T-helper 1 cell treated with Interleukin-12 subunit alpha and Interleukin-12 subunit beta and Interleukin-4 antibody, amounts not matched to agents 30 ng/mL and 1 ng/mL, for 36 hours (primary cell): ENCODE measurements at regions not wholly inside any gene's neighbourhood (a gene's known extent, or its start where the extent isn't known, plus 50 kb on each side); places are given as distances from the start of the nearest gene placed in this dataset.
"Not testable (repeated sequence)": the region's sequence is repeated elsewhere in the genome, so short reads cannot be mapped to it uniquely, and the experiment has no call there.

Experiments used
- intact Hi-C: fragments of 100-400 bp; cut with micrococcal nuclease; formaldehyde crosslinking; loops from one replicate; pipeline ENCODE4 v1.15.1; 2024

DNA sequence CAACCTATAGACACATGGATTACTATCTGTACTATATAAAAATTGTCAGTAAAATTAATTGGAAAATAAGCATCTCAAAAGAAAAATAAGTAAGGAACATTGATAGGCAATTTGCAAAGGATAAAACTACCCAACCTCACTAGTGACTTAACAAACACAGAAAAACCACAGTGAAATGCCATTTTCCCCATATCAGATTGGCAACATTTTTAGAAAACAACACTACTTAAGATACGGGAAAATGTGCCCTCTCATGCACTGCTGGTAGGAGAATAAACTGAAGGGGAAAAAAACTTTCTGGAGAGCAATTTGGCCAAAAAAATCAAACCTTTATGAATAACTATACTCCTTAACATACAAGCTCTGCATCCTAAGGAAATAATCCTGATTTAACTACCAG is 254.0 kb downstream of the DEPDC1B start:
- intact Hi-C loops = no loop called here

DNA sequence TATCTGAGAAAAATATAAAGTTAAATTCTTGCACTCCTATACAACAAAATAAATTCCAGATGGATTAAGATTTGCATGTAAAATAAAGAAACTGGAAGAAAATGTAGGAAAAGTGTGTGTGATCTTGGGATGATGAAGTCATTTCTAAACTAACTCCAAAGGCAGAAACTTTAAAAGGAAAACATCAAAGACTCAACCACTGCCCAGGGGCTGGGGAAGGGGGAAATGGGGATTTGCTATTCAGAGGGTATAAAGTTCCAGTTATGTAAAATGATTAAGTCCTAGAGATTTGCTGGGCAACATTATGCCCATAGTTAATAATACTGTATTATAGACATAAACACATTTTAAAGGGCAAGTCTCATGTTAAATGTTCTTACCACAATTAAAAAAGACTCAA is 254.5 kb downstream of the DEPDC1B start:
- intact Hi-C loops = no loop called here

DNA sequence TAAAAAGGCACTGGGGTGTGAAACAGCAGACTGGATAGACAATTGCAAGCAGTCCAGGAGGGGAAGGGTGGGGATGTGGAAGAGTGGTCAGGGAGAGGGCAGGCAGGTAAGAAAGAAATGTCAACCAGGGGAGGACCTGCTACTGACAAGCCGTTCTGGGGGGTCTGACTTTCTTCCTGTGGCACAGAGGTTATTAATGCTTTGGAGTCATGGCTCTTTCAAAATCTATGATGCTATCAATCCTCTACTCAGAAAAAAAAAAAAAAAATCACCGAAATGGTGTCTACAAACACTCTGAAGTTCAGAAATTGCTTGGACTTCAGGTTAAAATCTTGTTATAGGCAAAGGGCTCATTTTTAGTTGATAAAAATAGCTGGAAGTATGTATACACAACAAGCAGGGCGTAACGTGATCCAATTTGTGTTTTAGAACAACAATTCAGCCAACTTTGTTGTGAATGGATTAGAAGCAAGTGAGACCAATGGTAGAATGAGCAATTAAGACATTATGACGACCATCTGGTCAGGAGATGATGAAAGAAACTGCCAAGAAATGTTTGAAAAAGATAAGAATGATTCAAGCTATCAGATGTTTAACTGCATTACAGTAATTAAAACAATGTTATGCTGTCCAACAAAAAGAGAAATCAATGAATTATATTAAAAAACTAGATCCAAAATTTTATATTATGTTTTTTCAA is 255.2 kb downstream of the DEPDC1B start:
- intact Hi-C loops = no loop called here

DNA sequence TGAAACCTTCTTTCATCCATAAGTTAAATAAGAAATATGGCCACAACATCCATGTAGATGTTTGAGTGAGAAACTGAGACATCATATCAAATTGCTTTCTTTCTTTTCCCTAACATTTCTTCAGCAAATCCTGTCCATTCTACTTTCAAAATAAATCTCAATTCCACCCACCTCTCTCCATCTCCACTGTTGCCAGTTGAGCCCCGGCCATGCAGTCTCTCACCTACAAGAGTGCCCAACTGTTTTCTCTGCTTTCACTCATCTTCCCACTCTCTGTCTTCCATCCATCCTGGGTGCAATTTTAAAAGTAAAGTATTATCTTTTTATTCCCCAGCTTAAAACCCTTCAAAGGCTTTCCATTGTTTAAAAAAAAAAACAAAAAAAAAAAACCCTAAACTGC is 260.4 kb downstream of the DEPDC1B start:
- intact Hi-C loops = no loop called here

DNA sequence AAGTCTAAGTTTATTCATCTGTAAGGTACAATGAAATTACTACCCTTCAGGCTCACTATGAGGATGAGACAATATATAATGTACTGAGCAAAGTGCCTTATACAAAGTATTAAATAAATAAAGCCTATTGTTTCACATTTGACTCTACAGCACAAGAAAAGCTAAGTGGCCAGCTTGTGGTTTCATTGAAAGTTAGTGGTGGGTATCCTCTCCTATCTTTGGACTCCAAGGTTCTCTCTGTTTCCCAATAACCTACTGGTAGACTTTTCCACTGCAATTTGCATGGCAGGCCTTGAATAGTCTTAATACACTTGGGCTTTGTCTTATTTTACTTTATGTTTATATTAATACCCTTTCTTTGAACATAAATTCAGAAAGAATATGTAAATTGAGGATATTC is 262.7 kb downstream of the DEPDC1B start:
- intact Hi-C loops = no loop called here

DNA sequence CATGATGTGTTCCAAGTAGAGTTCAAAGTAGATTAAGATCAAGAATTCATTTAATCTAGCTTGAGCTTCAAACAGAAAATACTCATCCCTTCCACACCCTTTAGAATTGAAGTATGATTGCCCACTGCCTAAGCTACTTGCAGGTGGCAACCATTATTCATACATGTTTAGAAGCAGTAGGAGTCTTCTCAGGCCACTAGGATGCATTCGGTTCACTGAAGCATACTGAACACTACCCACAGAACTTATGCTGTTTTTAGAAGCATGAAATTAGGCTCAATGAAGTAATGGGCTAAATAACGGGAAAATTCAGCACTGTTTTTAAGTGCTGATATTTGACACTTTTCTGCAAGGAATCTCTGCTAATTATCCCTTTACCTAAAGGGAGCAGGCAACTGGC is 263.4 kb downstream of the DEPDC1B start:
- intact Hi-C loops = no loop called here

DNA sequence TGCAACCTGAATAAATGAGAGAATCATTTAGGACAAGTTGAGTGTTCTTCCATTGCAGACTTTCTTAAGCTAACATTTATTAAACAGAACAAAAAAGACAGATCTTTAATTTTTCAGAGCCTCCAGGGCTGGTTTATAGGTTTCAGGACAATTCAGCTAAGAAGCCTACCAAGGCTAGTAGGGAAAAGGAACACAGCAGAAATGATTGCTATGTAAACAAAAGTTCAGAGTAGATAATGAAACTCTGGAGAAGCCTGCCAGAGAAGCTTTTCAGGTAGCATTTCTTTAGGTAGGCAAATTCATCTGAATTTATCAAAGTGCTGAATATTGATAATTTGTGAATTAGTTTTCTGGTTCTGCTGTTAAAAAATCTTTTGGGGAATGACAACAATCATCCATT is 264.2 kb downstream of the DEPDC1B start:
- intact Hi-C loops = no loop called here

DNA sequence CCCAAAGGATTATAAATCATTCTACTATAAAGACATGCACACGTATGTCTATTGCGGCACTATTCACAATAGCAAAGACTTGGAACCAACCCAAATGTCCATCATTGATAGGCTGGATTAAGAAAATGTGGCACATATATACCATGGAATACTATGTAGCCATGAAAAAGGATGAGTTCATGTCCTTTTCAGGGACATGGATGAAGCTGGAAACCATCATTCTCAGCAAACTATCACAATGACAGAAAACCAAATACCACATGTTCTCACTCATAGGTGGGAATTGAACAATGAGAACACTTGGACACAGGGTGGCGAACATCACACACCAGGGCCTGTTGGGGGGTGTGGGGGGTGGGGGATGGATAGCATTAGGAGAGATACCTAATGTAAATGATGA is 273.8 kb downstream of the DEPDC1B start:
- intact Hi-C loops = not testable (repeated sequence)

DNA sequence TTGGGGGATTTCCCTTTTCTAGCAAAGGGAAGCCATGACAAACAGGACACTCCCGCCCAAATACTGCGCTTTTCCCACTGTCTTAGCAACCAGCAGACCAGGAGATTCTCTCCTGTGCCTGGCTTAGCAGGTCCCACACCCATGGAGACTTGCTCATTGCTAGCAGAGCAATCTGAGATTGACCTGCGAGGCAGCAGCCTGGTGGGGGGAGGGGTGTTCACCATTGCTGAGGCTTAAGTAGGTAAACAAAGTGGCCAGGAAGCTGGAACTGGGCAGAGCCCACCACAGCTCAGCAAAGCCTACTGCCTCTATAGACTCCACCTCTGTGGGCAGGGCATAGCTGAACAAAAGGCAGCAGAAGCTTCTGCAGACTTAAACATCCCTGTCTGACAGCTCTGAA is 279.2 kb downstream of the DEPDC1B start:
- intact Hi-C loops = not testable (repeated sequence)

DNA sequence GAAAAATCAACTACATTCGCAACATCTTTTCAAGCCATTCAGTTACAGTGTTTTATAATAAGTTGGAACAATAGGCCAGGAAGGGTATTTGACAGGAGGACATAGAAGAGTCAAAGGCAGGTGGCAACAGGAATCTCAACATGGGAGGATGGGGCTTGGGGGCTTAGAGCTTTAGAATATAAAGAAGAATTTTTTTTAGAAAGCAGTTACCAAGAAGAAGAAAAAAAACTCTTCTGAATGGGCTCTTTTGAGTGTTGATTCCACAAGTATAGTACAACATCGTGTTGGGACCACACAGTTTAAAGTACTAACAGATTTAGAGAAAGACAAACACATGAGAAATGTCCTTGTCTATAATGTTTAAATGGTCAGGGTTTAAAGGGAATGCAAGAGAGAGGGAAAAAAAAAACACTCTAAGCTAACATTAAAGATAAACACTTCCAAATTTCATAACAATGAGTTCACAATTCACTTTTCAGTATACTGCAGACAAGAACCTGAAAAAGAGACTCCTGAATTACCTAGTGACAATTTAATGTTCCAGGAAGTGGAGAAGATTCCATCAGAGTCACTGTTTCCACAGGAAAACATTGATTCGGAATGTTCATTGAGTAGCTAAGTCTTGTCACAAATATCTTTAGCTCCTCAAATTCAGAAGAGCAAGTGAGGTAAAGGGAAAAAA is 282.3 kb downstream of the DEPDC1B start:
- intact Hi-C loops = no loop called here

DNA sequence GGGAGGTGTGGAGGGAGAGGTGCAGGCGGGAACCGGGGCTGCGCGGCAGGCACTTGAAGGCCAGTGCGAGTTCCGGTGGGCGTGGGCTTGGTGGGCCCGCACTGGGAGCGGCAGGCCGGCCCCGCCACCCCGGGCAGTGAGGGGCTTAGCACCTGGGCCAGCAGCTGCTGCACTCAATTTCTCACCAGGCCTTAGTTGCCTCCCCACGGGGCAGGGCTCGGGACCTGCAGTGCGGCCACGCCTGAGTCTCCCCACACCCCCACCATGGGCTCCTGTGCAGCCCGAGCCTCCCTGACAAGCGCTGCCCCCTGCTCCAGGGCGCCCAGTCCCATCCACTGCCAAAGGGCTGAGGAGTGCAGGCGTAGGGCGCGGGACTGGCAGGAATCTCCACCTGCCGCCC is 284.5 kb downstream of the DEPDC1B start:
- intact Hi-C loops = no loop called here

DNA sequence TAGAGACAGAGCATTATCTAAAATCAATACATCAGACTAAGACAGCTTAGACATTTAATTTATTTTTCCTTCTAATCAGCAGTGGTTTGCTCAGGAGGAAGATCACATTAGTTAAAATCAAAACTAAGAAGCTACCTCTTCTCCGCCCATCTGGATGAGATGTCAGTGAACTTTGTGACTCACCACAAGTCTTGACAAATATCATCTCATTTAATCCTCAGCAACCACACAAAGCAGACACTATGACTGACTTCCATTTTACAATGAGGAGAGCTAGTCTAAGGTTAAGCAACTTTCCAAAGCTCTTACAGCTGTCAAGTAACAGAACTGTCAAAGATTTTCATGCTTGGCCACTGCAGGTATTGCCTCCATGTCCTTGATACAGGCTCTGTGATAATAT is 289.5 kb downstream of the DEPDC1B start:
- intact Hi-C loops = no loop called here

DNA sequence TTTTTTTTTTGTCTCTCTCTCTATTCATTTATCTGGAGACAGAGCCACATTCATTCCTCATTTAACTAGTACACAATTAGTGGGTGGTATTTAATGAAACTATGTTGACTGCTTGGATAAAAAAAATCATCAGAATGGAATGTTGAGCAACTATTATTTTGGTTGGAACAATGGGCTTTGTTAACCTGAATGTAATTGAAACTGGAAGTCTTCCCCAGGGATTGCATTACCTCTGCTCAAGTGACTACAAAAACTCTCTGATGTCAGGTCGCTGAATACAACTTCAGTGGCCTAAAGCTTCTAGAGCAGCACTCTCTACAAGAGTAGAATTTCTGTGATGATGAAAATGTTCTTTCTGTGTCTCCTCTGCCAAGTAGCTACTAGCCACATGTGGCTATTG is 295.8 kb downstream of the DEPDC1B start:
- intact Hi-C loops = no loop called here

DNA sequence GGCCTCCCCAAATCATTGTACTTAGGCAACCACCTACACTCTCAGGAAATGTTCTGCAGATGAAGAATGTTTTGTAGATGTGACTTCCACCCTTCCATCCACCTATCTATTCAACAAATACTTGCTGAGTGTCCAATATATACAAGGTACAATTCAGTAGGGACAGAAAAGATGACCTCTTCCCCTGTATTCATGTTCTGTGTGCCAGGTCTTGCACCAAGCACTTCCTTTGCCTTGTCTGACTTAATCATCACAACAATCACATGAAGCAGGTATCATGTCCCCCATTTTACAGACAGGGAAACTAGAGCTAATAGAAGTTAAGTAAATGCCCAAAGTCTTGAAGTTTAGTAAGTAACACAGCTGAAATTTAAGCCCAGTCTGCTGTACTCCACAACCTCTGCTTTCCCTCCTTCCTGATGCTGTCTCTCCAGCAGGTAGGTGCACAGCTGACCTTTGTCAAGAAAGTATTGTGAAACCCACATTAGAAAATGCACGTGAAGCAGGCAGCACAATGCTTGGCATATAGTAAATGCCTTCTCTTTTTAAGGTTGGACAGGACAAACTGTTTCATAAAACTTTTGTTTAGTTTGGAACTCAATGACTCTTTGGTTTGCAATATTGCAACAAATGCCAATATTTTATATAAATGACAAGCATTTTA is 296.5 kb downstream of the DEPDC1B start:
- intact Hi-C loops = no loop called here

DNA sequence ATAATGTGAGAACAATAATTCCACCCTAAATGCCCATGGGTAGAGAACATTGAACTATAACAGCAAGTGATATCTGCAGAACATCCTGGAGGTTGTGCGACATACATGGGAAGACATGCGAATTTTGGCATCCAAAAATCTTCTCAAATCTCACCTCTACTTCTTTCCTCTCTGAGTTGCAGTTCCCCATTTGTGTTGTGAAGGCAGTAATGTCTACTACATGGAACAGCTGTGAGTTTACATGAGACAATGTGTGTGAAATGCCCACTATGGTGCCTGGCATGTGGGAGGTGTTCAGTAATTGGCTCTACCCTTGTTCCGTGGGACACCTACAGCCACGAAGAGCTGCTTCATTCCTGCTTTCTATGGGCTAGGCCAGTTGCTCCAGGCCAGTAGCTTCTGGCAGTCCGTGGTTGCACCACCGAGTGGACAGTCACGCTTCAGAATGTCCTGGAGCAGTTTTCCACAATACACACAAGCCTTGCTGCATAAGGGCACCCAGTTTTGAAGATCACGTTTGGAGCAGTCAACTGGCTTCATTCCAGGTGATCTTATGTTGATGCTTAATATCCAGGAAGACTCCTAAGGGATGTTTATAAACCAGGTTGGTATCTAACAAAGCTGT is 297.7 kb downstream of the DEPDC1B start:
- intact Hi-C loops = no loop called here

DNA sequence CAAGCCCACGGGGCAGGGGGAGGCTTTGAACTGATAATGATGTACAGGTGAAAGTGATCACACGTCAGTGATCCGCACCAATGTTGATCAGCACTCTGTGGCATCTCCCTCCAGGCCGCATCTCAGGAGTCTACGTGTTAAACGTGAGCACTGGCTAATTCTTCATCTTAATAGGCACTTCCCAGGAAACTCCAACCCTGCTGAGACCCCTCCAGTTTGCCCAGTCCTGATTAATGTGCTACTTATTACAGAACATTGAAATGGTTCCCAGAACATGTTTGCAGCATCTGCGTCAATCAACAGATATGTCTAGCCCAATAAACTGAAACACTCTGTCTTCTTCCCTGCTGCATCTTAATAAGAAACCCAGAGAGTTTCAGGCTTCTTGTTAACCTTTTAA is 298.4 kb downstream of the DEPDC1B start:
- intact Hi-C loops = no loop called here

DNA sequence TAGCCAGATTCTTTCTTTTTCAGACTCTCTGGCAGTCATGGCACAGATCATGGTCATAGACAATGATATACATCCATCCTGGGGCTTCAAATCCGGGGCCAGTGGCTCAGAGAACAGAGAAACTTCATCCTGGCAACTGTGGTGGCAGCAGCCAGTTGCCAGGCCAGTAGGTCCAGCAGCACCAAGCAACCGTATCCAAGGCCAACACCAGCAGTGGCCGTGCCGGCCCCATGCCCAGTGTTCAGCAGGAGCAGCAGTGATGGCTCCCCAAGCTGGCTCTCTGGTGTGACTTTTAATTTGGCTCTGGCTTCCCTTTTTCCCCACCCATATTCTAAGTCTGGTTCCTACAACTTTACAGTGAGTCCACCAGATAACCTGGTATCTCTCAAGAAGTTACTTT is 300.5 kb downstream of the DEPDC1B start:
- intact Hi-C loops = no loop called here

DNA sequence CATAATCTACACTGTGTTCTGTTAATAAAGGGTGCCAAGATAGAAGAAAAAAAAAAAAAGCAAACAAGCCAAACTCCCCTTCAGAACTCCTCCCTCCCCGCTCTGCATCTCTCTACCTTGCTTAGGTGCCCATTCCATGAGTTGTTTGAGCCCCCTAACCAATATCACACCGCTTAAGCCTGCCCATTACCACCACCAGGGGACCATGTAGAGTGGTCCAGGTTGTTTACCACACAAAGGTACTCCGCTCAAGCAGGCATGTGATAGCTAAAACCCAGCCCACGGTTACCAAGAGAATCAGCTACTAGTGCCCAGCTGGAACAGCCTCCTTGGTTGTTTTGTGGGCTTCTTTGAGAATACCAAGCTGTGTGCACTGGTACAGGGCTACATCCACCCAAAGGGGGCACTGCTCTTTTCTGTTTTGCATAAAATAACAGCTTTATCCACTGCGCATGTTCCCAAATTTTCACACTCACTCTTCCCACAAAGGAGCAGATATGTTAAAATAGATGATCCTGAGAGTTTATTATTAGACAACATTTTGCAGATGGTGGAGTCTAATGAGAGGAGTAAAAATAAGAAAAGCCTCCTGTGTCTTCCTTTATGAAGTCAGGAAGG is 304.1 kb downstream of the DEPDC1B start:
- intact Hi-C loops = no loop called here

DNA sequence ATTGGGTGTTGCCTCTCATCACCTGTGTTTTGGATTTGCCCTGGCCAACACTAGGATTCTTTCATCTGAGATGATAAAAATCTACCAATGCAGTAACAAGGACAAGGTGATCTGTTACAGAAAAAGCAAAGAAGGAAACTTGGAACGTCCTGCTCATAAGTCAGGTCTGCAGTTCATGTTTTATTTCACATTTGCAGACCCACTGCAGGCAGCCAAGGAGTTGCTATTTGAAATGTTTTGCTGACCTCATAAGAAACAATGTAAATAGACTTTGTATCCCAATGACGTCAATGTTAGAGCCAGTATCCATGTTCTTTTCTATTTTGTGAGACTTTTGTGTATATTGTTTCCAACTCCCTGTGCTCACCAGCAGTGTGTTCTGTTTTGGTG is 312.9 kb downstream of the DEPDC1B start:
- intact Hi-C loops = loop anchor here (10.0 kb wide), 1 partner anchor 1532 kb away; no protein-coding TSS in a partner anchor

DNA sequence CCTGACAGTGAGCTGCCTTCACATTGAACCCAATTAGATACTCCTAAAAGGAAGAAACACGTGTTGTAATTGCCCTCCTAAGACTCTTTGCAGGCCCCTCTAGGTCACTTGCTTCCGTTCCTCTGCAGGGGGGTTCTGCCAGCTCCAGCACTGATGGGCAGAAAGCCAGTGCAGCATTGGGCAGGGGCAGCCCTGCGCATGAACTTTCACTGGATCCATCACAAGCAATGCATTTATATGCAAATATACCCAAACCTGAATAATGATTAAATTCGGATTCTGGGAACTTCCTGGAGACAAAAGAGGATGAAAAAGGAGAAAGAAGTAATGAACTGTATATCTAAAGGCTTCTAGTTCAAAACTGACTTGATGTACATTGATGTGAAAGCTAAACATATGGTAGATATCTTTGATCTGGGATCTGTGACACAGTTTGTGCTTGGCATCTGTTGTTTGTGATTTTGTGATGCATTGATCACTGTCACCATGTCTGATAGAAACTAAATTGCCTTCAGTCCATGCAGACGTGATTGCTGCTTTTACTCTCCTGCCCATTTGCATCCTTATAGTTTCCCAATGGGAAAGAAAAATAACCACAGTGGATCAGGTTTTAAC is 313.4 kb downstream of the DEPDC1B start:
- intact Hi-C loops = loop anchor here (10.0 kb wide), 1 partner anchor 1532 kb away; no protein-coding TSS in a partner anchor

DNA sequence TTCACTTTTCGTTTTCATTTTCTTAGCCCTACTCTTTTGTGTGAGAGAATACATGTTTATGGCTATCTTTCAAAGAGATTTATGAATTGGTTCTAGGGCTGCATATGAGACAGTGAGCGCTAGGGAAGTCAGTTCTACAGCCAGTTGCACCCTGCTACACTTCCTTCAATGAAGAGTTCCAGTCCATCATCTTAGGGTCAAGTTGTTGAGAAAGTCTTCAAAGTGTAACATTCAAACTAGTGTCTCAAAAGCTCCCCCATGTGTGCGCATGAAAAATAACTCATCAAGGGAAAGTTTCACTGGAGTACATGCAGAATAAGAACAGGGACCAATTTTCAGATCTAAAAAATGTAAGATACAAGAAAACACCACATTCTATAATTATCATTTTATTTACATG is 317.2 kb downstream of the DEPDC1B start:
- intact Hi-C loops = loop anchor here (10.0 kb wide), 1 partner anchor 1528 kb away; no protein-coding TSS in a partner anchor
